ENCODE measurements at regions not wholly inside any gene's neighbourhood (a gene's known extent, or its start where the extent isn't known, plus 50 kb on each side); places are given as distances from the start of the nearest gene placed in this dataset.
"Not testable (repeated sequence)": the region's sequence is repeated elsewhere in the genome, so short reads cannot be mapped to it uniquely, and the experiment has no call there.

GRCh38 chr12:114500775-114501473 lies 95.0 kb upstream of the TBX5 start:
- peak in 1 of 3 experiments; percentile 39 for DNase-seq

- DNase-seq: no peak
Observed at GRCh38 chr12:114500131-114500530, 94.2 kb upstream of the TBX5 start.

- no peak for DNase-seq
Observed at GRCh38 chr12:114499338-114499737, 93.4 kb upstream of the TBX5 start.

GRCh38 chr12:114491916-114492315 lies 86.0 kb upstream of the TBX5 start:
- DNase-seq: no peak

GRCh38 chr12:114484822-114485459 lies 79.0 kb upstream of the TBX5 start:
- DNase-seq: not testable (repeated sequence)

GRCh38 chr12:114483996-114484395 lies 78.1 kb upstream of the TBX5 start:
- DNase-seq: no peak

GRCh38 chr12:114481200-114481535 lies 75.2 kb upstream of the TBX5 start:
- no peak for DNase-seq

- DNase-seq: no peak
Observed at GRCh38 chr12:114480337-114481199, 74.6 kb upstream of the TBX5 start.

GRCh38 chr12:114479831-114480230 lies 73.9 kb upstream of the TBX5 start:
- no peak for DNase-seq

- DNase-seq: no peak
Observed at GRCh38 chr12:114478865-114479264, 72.9 kb upstream of the TBX5 start.

- no peak for DNase-seq
Observed at GRCh38 chr12:114477989-114478395, 72.0 kb upstream of the TBX5 start.

- DNase-seq: peak in 2 of 3 experiments; percentile 27 to 65
Observed at GRCh38 chr12:114476159-114476558, 70.2 kb upstream of the TBX5 start.

- DNase-seq: no peak
Observed at GRCh38 chr12:114473717-114474116, 67.8 kb upstream of the TBX5 start.

- no peak for DNase-seq
Observed at GRCh38 chr12:114473018-114473417, 67.1 kb upstream of the TBX5 start.

GRCh38 chr12:114457620-114458019 lies 51.7 kb upstream of the TBX5 start:
- DNase-seq: no peak
